Activated CD8-positive, alpha-beta memory T cell treated with anti-CD3 and anti-CD28 coated beads for 1 hour (primary cell): ENCODE measurements at regions not wholly inside any gene's neighbourhood (a gene's known extent, or its start where the extent isn't known, plus 50 kb on each side); places are given as distances from the start of the nearest gene placed in this dataset.

Source experiments
- DNase-seq, 2 donors: peaks; one replicate each; pipeline ENCODE4 v3.0.0-alpha.2; 2020; ENCODE audit warnings: low read depth in 1 of 2; ENCODE audit errors: extremely low read depth in 1 of 2

DNA sequence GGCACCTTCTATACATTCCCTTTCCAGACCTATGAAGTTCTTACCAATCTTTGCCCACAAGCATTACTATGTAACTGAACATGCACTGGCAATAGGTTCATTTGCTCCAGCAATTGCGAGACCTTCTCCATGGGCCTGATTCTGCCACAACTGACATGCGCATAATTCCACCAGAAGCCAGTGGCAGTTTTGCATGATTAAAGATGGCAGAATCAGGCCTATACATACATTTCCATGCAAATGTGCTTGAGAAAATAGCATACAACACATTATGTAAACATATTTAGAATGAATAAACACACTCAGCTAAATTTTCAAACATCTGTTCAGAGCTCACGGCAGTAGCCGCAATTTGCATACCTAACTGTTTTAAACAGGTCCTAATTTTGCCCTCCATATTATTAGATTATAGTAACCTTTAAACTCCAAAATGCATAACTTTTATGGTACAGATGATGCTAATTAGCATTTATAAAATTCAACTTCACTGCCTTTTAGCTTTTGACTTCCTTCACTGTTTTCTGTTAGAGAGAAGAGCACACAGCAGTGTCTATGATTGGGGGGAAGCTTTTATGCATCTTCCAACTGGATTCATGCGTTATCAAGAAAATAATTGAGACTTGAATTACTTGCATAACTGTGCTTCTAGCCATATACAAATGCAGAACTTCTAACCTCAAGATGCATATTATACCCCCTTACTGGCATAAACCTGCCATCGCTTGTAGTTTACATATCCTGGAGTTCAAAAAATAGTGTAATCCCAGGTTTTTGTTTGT lies 155.3 kb upstream of the CDH19 start:
- DNase-seq: no peak

DNA sequence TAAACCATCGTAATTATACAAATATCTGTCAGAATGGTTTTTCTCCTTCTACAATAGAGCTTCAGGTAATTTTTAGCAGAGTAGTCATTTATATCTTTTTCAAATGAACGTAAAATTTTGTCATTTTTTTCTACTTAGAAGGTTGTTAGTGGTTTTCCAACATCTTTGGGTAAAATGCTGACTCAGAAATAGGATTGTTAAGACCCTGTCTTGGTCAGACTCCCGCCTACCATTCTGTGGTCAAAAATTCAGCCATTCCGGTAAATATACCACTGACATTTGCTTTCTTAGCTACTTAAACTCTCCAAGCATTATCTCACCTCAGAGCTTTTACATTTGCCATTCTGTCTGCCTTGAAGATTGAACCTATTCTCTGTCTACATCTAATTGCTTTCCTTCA lies 154.1 kb upstream of the CDH19 start:
- no peak for DNase-seq

- DNase-seq: no peak
Measured at GRCh38 chr18:66754335-66754734, 150.4 kb upstream of the CDH19 start.

- no peak for DNase-seq
Measured at GRCh38 chr18:66752733-66753132, 148.8 kb upstream of the CDH19 start.

- no peak for DNase-seq
Measured at GRCh38 chr18:66749481-66750035, 145.7 kb upstream of the CDH19 start.

- DNase-seq: no peak
Measured at GRCh38 chr18:66749030-66749429, 145.1 kb upstream of the CDH19 start.

DNA sequence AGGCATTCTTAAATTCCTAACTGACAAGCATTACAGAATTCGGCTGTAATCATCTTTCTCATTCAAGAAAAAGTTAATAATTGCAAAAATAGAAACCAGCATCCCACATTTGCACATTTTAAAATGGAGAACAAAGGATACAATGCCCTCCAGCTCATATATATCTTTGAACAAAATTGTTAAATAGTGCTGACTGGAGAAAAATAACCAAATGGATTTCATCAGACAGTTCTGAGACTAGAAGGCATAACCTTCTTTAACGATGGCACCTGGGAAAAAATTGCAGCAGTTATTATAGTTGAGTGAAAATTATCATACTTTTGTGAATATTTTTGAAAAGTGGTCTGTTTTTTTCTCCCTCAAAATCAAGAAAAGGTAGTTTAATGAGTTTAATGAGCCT lies 138.9 kb upstream of the CDH19 start:
- no peak for DNase-seq

GRCh38 chr18:66735933-66736332 lies 132.0 kb upstream of the CDH19 start:
- no peak for DNase-seq

- no peak for DNase-seq
Measured at GRCh38 chr18:66734451-66734850, 130.6 kb upstream of the CDH19 start.

- no peak for DNase-seq
Measured at GRCh38 chr18:66731890-66732289, 128.0 kb upstream of the CDH19 start.

- no peak for DNase-seq
Measured at GRCh38 chr18:66729442-66730239, 125.8 kb upstream of the CDH19 start.

DNA sequence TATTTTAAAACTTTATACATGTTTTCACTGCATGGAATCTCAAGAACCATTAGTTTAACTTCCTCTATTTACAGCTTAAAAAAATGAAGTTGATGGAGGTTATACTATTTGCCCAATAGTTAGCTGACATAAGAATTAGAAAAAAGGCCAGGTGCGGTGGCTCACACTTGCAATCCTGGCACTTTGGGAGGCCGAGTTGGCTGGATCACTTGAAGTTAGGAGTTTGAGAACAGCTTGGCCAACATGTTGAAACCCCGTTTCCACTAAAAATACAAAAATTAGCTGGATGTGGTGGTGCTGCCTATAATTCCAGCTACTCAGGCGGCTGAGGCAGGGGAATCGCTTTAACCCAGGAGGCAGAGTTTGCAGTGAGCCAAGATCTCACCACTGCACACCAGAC lies 125.1 kb upstream of the CDH19 start:
- DNase-seq: no peak

DNA sequence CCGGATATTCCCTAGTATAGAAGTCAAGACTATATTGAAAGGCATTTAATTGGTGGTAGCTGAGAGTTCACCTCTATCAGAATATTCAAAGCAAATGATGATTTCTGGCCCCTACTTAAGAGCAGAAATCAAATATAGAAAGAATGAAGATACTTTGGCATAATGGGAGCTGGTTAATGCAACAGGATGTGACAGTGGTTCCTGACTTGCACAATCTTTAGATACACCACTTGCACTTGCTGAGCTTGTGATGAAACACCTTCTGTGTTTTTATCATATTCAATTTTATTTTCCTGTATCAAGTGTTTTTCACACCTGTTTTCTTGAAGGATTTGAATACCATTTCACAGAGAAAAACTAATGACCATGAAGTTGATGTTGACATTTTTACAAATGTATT lies 124.1 kb upstream of the CDH19 start:
- no peak for DNase-seq

DNA sequence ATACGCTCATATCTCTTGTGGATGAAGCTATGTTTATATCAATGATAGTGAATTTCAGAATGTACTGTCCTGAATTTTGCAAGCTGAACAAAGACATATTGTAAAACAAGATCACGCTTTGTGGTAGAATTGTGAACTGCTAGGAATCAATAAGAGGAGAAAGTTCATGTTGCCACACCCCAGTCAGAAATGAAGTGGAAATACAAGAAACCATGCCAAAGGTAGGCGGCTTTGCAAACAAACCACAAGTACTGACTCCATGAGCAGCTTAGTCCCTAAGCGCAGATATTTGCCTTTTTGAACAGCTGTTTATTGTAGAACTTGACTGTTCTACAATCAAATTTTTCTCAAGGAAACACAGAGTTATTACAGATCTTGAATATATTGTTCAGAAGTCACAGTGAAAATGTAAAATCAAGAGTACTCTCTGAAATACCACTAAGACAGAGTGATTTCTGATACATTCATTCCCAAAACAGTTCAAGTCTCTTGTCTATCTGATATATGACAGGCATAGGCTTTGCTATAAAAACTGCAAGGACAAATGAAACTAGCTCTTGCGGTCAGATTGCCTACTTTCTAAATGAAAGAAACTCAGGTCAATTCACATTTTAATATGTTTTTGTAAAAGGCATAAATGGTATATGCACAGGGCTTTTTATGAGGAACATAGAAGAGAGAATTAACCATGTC lies 120.9 kb upstream of the CDH19 start:
- DNase-seq: no peak

- no peak for DNase-seq
Measured at GRCh38 chr18:66722671-66723070, 118.8 kb upstream of the CDH19 start.

DNA sequence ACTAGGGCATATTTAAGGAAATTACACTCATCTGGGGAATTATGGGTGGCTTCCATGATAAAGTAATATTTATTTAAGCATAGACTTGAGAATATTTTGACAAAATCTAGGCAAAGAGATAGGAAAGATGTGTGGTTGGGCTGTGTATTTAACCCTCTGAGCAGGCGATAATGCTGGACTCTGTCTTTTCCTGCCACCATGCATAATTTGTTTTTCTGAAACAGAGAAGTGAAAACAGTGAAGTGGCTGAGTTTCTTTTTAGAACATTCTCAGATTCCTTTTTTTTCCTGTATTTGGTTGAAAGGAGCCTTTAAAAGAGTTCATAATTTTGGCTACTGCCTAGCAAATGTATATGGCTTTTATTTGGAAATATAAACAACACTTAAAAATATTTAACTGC lies 104.8 kb upstream of the CDH19 start:
- DNase-seq: no peak

GRCh38 chr18:66707473-66707872 lies 103.6 kb upstream of the CDH19 start:
- DNase-seq: no peak

- no peak for DNase-seq
Measured at GRCh38 chr18:66695281-66695680, 91.4 kb upstream of the CDH19 start.

DNA sequence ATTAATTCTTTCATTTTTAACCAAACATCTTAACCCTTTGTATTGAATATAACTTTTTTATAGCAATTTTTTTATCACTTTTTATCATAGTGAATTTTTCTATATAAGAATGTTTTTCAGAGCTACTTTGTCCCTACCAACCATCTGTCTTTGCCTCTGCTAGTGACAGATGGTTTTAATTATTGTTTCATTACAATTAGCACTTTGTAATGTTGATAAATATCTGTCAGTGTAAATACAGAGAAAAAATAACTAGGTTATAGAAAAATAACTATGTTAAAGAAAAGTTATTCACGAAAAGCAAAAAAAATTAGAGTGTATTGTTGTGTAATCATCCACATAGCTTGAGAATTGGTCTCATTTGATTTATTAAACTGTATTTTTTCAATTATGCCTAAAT lies 91.0 kb upstream of the CDH19 start:
- no peak for DNase-seq

GRCh38 chr18:66687635-66688034 lies 83.7 kb upstream of the CDH19 start:
- DNase-seq: no peak

GRCh38 chr18:66682855-66683322 lies 79.0 kb upstream of the CDH19 start:
- no peak for DNase-seq
